NCI-H460 (cell line): ENCODE measurements at regions not wholly inside any gene's neighbourhood (a gene's known extent, or its start where the extent isn't known, plus 50 kb on each side); places are given as distances from the start of the nearest gene placed in this dataset.
"Not testable (repeated sequence)": the region's sequence is repeated elsewhere in the genome, so short reads cannot be mapped to it uniquely, and the experiment has no call there.

ENCODE experiments used
- DNase-seq: peaks from one replicate; pipeline ENCODE4 v3.0.0-alpha.2; 2016; ENCODE audit warnings: low read depth; ENCODE audit errors: extremely low read depth

DNA sequence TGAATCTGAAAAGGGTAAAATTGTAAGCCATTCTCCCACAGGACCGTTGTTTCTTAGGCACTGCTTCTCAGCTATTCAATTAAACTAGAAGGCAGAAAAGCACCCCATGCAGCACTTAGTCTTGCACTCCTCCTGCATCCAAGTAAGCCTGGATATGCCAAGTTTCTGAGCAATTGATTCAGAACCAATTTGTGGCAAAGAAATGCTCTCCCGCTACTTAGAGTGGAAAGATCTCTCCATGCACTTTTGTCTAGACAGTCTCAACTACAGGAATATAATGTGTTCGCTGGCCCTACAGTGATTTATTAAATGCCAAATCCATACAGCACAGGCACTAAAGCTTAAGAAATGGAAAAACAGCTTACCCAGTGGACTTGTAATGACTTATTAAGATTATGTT lies 338.5 kb downstream of the HACE1 start:
- DNase-seq: no peak

- no peak for DNase-seq
Observed at GRCh38 chr6:104519566-104519965, 340.2 kb downstream of the HACE1 start.

- DNase-seq: no peak
Observed at GRCh38 chr6:104509355-104509754, 350.4 kb downstream of the HACE1 start.

- no peak for DNase-seq
Observed at GRCh38 chr6:104506429-104506828, 353.3 kb downstream of the HACE1 start.

GRCh38 chr6:104505838-104506237 lies 353.9 kb downstream of the HACE1 start:
- DNase-seq: no peak

- no peak for DNase-seq
Observed at GRCh38 chr6:104500265-104500664, 359.5 kb downstream of the HACE1 start.

DNA sequence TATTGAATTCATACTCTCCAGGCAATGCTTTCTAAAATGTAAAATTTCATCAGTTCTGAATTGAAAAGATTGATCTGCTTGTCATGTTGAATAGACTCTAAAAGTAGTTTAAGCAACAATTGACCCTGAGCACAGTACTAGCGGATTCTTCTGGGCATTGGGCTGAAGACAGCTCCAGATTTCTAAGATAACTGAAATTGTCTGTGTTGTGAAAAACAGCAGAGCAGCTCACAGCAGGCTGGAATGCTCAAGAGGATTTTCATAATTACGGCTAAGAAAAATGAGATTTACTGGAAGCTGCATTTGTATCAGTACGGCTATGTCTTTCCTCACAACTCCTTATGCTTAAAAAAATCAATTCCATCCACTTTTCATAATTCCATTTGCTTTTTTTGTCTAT lies 373.7 kb downstream of the HACE1 start:
- no peak for DNase-seq

DNA sequence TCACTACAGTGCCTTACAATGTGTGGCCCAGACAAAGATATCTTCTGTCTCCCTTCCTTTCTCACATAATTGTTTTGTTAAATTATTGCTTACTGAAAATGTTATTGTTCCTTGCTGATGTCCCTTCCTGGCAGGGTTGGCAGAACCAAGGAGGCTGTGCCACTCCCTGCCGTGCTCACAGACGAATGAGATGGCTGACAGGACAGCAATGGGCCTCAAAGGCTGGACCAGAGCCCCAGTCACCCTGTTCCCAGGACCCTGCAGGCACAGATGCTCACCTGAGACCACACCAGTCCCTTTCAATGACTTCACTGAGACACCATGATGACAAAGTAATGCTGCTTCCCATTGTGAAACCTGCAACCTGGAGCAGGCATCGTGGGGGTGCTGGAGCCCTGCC lies 375.1 kb downstream of the HACE1 start:
- DNase-seq: no peak

DNA sequence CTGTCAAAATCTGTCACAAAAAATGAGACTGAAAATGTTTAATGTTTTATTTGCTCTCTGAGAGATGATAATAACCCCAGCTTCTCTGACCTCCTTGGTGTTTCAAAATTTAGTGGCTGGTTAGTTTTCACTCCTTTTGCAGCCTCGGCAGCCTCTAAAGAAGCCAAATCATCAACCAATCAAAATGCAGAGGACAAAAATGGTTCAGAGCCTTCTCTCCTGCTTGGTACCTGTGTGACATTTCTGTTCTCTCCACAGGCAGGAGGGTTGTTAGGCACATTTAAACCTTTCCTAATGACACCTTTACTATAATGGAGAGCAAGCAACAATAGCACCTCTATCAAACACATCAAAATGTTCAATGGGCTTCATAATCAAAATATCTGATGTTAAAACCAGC lies 375.5 kb downstream of the HACE1 start:
- DNase-seq: no peak

- peak; percentile 21 for DNase-seq
Observed at GRCh38 chr6:104483225-104483834, 376.4 kb downstream of the HACE1 start.

GRCh38 chr6:104477569-104477968 lies 382.1 kb downstream of the HACE1 start:
- DNase-seq: no peak

DNA sequence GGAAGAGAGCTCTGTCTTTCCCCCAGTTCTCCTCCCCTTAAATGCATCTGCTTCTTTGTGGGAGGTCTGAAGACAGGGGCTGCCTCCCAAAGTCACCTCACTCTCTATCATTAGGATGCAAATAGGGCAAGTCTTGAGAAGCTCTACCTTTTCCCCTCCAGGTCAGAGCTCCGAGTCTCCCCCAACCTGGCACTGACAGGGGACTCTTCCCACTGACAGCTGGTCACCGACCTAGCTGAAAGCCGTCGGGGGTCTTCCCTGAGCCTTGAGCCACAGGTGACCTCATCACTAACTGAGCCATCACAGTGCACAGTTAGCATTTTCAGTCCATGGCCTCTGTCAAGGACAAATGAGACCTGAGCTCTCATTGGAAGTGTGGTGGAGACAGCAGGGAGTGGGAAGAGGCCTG lies 386.7 kb downstream of the HACE1 start:
- DNase-seq: no peak

- DNase-seq: no peak
Observed at GRCh38 chr6:104472021-104472901, 387.5 kb downstream of the HACE1 start.

DNA sequence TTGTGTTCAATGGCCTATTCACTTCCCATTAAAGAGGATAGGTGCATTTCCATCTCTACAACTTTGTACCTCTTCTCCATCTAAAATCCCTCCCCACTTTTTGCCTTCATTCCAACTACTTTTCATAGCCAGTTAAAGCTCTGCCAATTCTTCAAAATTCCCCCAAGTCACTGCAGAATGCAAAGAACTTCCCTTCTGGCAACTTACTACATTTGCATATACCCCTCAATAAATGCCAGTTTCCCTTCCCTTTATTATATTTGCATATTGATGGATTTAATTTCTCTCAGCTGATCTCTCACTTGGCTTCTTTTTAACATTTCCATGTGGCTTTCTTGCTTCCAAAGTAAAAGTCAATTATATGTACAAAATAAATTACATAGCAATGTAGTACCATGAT lies 393.4 kb downstream of the HACE1 start:
- DNase-seq: no peak

DNA sequence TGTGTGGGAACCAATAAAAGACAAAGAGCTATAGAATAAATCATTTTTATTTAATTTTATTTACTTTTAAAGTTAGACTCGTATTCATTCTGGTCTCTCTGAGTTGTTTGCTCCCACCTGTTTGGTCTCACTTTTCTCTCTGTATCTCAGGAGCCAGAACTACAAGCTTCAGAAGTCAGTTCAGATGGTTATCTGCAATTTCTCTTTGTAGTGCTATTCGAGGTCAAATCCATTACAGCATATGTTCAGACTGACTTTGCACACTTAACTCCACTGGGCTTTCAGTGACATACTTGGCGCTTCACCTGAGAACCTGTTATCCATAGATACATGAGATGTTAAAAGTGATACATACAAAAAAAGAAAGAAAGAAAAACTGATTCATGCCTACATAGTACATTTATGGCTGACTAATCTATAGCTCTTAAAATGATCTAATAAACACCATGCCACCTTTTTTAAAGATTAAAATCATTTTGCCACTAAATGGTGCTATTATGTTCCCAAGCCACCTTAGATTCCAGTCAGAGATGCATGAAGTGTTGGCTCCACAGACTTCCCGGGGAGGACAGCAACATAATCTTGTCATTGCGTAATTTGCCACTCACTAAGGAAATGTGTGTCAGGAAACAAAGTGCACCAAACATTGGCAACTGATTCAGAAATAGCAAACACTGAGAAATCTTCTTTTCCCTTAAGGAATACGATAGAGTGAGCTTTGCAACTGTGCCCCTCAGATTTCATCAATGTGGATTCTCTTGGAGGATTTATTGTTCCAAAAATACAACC lies 396.7 kb downstream of the HACE1 start:
- peak; percentile 23 for DNase-seq

- no peak for DNase-seq
Observed at GRCh38 chr6:104460738-104461483, 398.8 kb downstream of the HACE1 start.

DNA sequence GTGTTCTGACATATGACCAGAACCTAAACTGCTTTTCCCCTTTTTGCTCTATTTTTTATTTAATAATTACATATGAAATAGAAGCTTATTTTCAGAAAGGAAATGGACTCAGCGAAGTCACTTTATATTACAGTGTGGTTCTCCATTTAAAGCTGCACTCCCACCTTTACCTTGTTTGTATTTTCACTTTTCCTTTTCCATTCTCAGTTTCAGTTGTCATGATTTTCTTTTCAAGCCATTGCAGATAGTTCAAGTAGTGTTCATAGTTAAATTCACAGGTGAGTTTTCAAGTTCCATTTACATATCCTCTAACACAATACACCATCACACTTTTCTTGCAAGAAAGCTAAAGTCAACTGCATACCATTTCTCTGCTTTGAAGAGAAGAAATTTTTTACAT lies 400.2 kb downstream of the HACE1 start:
- no peak for DNase-seq

DNA sequence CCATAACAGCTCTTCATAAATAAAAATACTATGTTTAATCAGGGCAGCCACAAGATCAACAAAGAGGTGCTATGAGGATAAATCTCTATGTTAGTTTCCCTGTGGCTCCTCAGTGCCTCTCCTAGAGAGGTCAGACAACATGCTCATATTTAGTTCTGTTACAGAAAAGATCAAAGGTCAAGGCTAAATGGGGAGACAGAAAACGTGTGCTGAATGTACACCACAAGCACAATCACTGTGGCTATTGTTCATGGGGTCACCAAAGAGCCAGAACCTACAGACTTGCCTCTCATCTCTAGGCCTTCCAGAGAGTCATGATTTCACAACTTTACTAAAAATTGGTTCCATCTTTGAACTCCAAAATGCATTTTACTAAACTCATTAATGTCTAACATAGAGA lies 409.8 kb downstream of the HACE1 start:
- DNase-seq: no peak

- DNase-seq: not testable (repeated sequence)
Observed at GRCh38 chr6:104446101-104447080, 413.3 kb downstream of the HACE1 start.

GRCh38 chr6:104434519-104434918 lies 425.2 kb downstream of the HACE1 start:
- DNase-seq: no peak
